ENCODE measurements at regions not wholly inside any gene's neighbourhood (a gene's known extent, or its start where the extent isn't known, plus 50 kb on each side); places are given as distances from the start of the nearest gene placed in this dataset.

GRCh38 chr10:57864765-57865680, 402.7 kb downstream of the IPMK start:
- no peak for DNase-seq

DNA sequence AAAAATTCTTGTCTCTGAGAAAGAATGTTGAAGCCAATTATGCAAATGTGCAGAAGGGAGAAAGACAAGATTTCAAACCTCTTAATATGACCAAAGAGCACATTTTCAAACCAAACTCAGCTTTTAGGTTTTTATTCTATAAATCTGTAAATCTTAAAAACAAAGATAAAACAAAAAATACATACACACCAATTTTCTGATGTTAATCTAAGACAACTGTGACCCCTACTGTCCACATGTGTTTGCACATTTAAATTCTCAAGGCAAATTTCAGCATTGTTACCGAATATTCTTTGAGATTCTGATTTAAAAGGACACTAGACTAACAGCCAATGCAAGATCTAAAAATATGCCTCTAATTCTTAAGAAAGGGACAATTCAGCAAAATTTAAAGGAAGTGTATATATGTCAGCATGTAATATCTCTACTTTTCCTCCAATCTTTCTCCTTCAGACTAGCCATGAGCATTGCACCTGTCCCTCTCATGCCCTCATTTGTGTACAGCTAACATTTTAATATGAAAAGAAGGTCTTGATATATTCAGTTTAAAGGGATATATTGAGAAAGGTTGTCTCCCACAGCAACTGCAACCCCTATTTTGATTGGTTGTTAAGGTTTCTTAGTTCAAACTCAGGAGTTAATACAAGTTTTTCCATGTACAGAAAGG, 417.9 kb downstream of the IPMK start:
- no peak for DNase-seq

GRCh38 chr10:57846307-57847065, 421.2 kb downstream of the IPMK start:
- no peak for DNase-seq

GRCh38 chr10:57844387-57844998, 423.2 kb downstream of the IPMK start:
- DNase-seq: no peak

GRCh38 chr10:57830877-57831560, 436.7 kb downstream of the IPMK start:
- DNase-seq: no peak

DNA sequence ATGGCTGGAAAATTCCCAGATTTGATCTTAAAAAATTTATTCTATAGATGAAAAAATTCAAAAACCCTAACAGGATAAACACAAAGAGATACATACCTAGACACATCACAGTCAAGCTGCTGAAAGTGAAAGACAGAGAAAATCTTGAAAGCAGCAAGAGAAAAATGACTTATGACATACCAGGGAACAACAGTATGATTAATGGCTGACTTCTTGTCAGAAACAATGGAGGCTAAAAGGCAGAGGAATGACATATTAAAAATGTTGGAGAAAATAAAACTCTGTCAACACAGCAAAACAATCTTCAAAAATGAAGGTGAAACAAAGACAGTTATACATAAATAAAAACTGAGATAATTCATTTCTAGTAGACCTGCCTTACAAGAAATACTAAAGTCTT, 442.7 kb downstream of the IPMK start:
- no peak for DNase-seq

- DNase-seq: no peak
Observed at GRCh38 chr10:57823398-57823797, 444.3 kb downstream of the IPMK start.

GRCh38 chr10:57822965-57823364, 444.7 kb downstream of the IPMK start:
- DNase-seq: no peak

- DNase-seq: no peak
Observed at GRCh38 chr10:57818522-57818921, 449.2 kb downstream of the IPMK start.

GRCh38 chr10:57817741-57818140, 450.0 kb downstream of the IPMK start:
- DNase-seq: no peak

DNA sequence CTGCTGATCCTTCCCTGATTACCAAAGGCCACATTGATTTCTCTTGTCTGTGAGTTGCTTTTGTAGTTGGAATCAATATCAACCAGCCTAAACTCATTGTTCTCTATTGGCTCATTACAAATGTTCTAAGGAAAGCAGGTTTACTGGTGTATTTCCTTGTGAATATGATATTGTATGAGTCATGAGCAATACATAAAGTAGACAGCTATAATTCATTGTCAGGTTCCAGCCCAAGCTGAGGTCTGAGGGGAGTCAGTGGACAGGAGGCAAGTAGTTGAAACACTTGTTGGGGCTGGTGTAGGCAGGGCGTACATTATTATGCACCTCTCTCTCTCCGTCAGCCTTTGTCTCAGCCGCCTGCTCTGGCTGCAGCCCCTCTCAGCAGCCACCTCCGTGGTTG, 451.7 kb downstream of the IPMK start:
- DNase-seq: no peak

- no peak for DNase-seq
Observed at GRCh38 chr10:57809961-57810360, 457.7 kb downstream of the IPMK start.

DNA sequence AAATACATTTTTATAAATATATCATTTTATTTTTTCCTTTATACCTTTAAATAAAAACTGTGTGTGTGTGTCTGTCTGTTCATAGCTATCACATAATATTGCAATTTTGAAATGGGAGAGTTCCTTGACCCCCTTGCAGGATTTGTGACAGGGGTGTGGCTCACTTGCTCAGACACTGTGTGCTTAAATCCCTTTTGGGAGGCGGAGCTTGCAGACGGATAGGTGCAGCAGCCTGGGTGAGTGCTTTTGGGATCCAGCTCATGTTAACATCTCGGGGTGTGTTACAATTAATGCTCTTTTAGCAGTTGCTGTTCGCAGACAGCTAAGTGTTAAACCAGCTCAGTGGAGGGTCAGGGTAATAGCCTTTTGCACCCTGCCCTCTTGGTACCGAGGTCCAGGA, 459.8 kb downstream of the IPMK start:
- DNase-seq: no peak

- no peak for DNase-seq
Observed at GRCh38 chr10:57806675-57807074, 461.0 kb downstream of the IPMK start.

DNA sequence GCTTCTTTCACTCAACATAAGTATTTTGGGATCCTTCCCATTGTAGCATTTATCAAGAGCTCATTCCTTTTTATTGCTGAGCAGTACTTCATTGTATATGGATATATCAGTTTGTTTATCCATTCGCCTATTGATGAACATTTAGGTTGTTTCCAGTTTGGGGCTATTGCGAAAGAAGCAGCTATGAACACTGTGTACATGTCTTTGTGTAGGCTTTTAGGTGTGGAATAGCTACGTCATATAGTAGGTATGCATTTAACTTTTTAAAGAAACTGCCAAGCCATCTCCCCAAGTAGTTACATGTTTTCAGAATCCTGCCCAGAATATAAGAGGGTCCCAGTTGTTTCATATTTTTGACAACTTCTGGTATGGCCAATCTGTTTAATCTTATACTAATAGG, 468.1 kb downstream of the IPMK start:
- DNase-seq: no peak

- DNase-seq: no peak
Observed at GRCh38 chr10:57798830-57799229, 468.9 kb downstream of the IPMK start.

DNA sequence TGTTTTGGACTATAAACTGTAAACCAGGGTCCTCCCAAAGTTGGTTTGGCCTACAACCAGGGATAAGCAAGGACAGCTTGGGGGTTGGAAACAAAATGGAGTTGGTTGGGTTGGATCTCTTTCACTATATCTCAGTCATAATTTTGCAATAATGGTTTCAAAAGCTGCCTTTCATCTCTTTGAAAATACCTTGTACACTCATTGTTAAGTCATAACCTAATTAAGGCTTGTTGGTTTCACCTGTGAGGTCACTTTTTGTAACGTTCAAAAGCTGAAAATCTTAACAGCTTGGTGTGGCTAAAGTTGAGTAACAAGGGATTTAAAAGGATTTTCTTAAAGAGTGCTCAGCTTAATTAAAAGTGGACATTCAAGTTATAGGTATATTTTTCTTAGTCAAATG, 476.1 kb downstream of the IPMK start:
- DNase-seq: no peak

- DNase-seq: no peak
Observed at GRCh38 chr10:57790703-57791102, 477.0 kb downstream of the IPMK start.

DNA sequence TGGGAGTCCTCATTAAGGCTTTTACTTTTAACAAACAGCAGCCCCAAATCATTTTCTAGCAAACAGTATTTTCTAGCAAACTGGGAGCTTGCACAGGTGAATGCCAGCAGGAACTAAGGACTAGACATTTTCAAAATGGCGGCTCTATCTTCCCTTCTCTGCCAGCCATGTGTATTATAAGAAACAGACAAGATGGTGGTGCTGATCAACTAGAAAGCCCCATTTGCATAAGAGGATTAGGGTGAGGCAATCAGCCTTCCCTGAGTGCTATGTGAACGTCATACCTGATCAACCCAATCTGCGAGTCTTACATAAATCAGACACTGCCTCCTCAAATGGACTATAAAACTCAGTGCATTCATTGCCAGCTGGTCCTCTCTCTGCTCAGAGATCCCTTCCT, 479.6 kb downstream of the IPMK start:
- no peak for DNase-seq

GRCh38 chr10:57786850-57787750, 480.6 kb downstream of the IPMK start:
- DNase-seq: no peak

DNA sequence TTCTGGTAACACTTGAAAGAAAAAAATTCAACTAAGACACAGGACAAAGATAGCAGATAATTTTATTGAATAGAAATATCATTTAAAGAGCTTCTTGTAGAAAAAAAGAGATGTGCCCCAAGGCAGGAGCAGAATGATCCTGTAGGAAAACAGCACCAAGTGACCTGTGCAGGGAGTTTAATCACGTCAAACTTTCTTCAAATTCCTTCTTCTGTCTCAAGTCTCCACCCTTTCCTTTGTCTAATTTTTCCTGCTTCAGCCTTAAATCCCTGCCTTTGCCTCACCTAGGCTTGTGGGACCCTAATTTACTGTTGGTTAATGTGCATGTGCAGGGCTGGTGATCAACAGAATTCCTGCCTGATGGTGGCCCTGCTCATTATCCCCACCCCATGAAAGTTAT, 481.4 kb downstream of the IPMK start:
- no peak for DNase-seq
